ENCODE measurements at regions not wholly inside any gene's neighbourhood (a gene's known extent, or its start where the extent isn't known, plus 50 kb on each side); places are given as distances from the start of the nearest gene placed in this dataset.

DNA sequence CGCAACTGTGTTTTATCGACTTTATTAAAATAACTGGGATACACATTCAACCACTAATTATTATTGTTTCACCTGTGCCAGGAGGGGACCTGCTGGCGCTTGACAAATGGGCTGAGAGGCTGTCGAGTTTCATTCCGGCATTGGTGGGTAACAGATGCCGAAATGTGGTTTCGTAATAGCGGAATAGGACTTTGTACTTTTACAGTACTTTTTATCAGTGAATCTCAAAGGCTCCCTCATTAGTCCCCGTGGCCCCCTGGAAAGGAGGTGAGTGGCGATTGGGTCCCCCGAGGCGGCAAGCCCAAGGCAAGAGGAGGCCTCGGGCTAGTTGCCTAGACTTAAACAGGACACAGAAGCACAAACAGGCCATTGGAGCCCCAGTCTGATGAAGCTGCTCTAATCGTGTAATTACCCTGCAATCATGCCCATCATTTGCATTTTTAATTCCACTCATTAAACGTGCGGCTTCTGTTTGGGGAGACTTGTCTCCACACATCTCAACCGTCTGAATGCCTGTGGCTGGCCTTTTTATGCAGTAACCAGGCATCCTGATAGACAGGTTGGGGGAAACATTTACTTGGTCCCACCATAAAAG, 193.2 kb downstream of the INO80D start:
- peaks cover 0 to 10% (median 1%) of the 10 kb centered on the region in 5 donors for H3K27me3 Mint-ChIP-seq
- POLR2A ChIA-PET = no interaction called here
- DNase-seq = no peak
- H3K36me3 Mint-ChIP-seq = peaks cover 0 to 5% (median 0%) of the 10 kb centered on the region in 3 donors
- H3K27ac Mint-ChIP-seq = no peak overlapping the region
- H3K4me3 Mint-ChIP-seq = no peak overlapping the region
- H3K4me1 Mint-ChIP-seq = no peaks in the 10 kb centered on the region
- peaks cover 0 to 8% (median 0%) of the 10 kb centered on the region in 9 donors for H3K9me3 Mint-ChIP-seq
- no peak for ATAC-seq

DNA sequence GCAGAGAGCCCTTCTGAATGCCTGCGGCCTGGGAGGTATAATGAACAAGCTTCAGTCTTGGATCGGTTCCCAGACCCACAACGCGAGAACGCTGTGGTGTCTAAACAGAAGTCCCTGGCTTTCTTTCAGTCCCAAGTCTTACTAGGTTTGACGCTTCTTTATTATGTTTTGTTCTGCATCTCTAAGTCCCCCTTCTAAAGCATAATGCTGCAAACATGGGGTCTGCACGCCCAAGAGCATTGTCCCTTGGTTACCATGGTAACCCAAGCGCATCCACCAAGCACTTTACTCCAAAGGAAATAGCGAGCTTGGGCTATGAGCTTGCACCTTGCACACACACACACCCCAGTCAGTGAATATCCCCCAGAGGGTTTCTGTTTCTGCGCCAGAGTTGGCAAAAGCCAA, 193.7 kb downstream of the INO80D start:
- H3K27ac Mint-ChIP-seq = no peak overlapping the region
- H3K4me1 Mint-ChIP-seq = no peaks in the 10 kb centered on the region
- no peak overlapping the region for H3K4me3 Mint-ChIP-seq
- DNase-seq = no peak
- H3K9me3 Mint-ChIP-seq = peaks cover 0 to 8% (median 0%) of the 10 kb centered on the region in 9 donors
- no peak for ATAC-seq
- peaks cover 0 to 10% (median 4%) of the 10 kb centered on the region in 5 donors for H3K27me3 Mint-ChIP-seq
- peaks cover 0 to 5% (median 0%) of the 10 kb centered on the region in 3 donors for H3K36me3 Mint-ChIP-seq
- POLR2A ChIA-PET = no interaction called here

DNA sequence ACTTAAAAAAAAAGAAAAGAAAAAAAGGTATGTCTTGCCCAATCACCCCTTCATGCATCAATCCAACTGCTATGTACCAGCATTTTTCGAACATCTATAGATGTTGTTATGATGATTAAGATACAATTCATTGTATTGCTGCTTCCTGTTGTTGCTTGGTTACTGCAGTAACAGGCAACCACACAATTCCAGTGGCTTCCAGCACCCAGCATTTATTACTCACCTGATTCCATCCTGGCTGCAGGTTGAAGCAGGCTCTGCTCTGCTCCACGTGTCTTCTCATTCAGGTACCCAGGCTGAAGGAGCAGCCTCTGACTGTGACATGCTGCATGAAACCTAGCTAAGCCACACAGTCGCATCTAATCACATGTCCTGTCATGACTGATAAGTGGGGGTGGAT, 196.9 kb downstream of the INO80D start:
- no peak for DNase-seq
- Mint-ChIP-seq H3K27ac (no peak overlapping the region), H3K27me3 (peaks cover 6 to 22% (median 15%) of the 10 kb centered on the region in 5 donors), H3K9me3 (no peaks in the 10 kb centered on the region), H3K4me1 (peaks cover 3 to 7% (median 4%) of the 10 kb centered on the region in 4 donors), H3K4me3 (no peak overlapping the region), H3K36me3 (no peaks in the 10 kb centered on the region)
- POLR2A ChIA-PET = no interaction called here
- no peak for ATAC-seq

DNA sequence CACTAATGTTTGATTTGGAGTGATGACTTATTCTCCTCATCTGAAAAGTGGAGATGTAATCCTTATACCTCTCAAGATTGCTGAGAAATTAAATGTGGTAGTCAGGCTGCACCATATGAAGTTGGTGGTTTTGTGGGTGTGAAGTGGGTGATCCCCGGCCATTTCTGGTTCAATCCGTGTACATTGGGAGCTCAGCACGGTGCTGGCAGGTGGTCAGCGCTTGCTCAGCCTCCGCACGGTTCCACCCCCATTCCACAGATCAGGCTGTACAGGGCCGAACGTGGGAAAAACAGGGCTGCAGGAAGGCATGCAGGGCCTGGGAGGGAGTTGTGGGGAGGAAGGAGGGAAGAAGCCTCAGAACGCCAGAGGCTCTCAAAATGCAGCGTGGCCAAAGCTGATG, 198.3 kb downstream of the INO80D start:
- peaks cover 9 to 24% (median 15%) of the 10 kb centered on the region in 5 donors for H3K27me3 Mint-ChIP-seq
- no peak for ATAC-seq
- DNase-seq = no peak
- H3K4me1 Mint-ChIP-seq = peaks cover 3 to 7% (median 4%) of the 10 kb centered on the region in 4 donors
- no peak overlapping the region for H3K27ac Mint-ChIP-seq
- H3K36me3 Mint-ChIP-seq = no peaks in the 10 kb centered on the region
- POLR2A ChIA-PET = no interaction called here
- H3K9me3 Mint-ChIP-seq = no peaks in the 10 kb centered on the region
- no peak overlapping the region for H3K4me3 Mint-ChIP-seq

DNA sequence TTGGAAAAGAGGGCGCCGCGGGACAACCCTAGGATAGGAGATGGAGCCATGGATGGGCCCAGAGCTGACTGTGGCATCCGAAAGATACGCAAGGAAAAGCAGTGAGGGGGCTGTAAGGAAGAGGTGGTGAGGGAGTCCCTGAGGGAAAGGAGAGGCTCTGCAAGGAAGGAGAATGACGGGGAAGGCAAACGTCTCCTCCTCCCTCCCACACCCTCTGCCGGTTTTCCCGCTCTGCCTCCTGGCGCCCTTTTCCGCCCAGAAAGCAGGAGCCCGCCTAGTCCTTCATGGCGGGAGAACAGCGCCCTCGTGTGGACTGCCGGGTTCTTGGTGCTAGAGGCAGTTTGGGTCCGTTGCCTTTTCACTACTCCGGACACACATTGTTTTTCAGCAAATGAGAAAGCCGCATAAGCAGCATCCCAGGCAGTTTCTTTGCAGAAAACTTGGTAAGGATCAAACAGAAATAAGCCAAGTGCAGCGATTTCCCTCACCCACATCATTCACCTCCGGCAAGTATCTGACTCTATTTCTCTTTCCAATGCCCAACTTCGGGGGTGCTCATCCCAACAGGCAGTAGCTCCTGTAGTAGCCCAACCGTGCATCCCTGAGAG, 200.4 kb downstream of the INO80D start:
- peak in 9 of 10 donors; percentile 7 to 65 (median 29) for DNase-seq
- Mint-ChIP-seq H3K27me3 (peaks cover 15 to 31% (median 22%) of the 10 kb centered on the region in 5 donors), H3K4me3 (no peak overlapping the region), H3K4me1 (peaks cover 3 to 7% (median 4%) of the 10 kb centered on the region in 4 donors), H3K27ac (no peak overlapping the region), H3K36me3 (no peaks in the 10 kb centered on the region), H3K9me3 (no peaks in the 10 kb centered on the region)
- POLR2A ChIA-PET = no interaction called here
- ATAC-seq = no peak

DNA sequence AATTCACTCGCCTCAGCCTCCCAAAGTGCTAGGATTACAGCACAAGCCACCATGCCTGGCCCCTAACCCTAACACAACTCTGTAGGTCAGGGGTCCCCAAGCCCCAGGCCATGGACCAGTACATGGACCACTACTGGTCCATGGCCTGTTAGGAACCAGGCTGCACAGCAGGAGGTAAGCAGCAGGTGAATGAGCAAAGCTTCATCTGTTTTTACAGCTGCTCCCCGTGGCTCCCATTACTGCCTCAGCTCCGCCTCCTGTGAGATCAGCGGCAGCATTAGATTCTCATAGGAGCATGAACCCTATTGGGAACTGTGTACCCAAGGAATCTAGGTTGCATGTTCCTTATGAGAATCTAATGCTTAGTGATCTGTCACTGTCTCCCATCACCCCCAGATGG, 201.7 kb downstream of the NRP2 start:
- DNase-seq = no peak
- Mint-ChIP-seq H3K36me3 (no peaks in the 10 kb centered on the region), H3K4me3 (no peak overlapping the region), H3K27ac (no peak overlapping the region), H3K4me1 (peaks cover 3 to 7% (median 4%) of the 10 kb centered on the region in 4 donors), H3K9me3 (no peaks in the 10 kb centered on the region), H3K27me3 (peaks cover 22 to 47% (median 33%) of the 10 kb centered on the region in 5 donors)
- ATAC-seq = no peak
- POLR2A ChIA-PET = no interaction called here

DNA sequence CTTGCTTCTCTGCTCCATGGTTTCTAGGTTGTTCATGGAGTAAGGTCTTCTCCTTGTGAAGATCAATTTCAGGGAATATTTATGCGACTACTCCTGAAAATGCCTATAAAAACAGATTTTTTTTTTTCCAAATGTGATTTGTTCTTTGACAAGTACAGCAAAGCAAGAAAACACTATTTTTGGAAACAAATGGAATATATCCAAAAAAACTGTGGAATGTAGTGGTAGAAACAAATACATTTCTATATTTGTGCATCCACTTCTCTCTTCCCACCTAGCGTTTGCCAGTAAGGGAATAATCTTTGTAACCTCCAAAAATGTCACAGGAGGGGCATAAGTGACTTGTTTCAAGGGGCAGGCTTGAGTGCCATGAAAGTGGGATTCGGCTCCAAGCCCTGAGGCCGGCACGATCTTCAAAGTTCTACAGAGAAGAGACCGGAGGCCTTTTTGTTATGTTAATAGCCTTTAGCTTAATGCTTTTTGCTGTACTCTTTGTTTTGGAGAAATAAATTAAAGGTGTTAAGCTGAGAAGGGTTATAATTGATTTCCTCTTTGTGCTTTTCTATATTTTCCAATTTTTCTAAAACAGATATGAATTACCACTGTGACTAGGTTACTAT, 200.6 kb downstream of the NRP2 start:
- no peaks in the 10 kb centered on the region for H3K36me3 Mint-ChIP-seq
- no peak overlapping the region for H3K4me3 Mint-ChIP-seq
- DNase-seq (no peak), ATAC-seq (no peak)
- H3K27ac Mint-ChIP-seq = peak overlapping the region in 1 of 10 donors; percentile 58
- POLR2A ChIA-PET = no interaction called here
- H3K27me3 Mint-ChIP-seq = peaks cover 22 to 47% (median 33%) of the 10 kb centered on the region in 5 donors
- H3K4me1 Mint-ChIP-seq = peaks cover 3 to 7% (median 4%) of the 10 kb centered on the region in 4 donors
- no peaks in the 10 kb centered on the region for H3K9me3 Mint-ChIP-seq

DNA sequence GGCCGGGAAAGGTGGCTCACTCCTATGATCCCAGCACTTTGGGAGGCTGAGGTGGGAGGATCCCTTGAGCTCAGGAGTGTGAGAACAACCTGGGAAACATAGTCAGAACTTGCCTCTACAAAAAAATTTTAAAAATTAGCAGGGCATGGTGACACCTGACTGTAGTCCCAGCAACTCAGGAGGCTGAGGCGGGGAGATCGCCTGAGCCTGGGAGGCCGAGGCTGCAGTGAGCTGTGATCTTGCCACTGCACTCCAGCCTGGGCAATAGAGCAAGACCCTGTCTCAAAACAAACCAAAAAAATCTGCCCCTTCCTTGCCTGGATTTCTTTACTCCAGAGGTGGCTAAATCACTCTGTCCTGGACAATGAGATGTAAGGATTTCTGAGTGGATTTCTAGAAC, 197.7 kb downstream of the NRP2 start:
- no peak for ATAC-seq
- H3K4me1 Mint-ChIP-seq = no peaks in the 10 kb centered on the region
- no peaks in the 10 kb centered on the region for H3K36me3 Mint-ChIP-seq
- H3K27me3 Mint-ChIP-seq = peaks cover 16 to 34% (median 22%) of the 10 kb centered on the region in 5 donors
- no peaks in the 10 kb centered on the region for H3K9me3 Mint-ChIP-seq
- no peak overlapping the region for H3K4me3 Mint-ChIP-seq
- no peak for DNase-seq
- POLR2A ChIA-PET = no interaction called here
- H3K27ac Mint-ChIP-seq = no peak overlapping the region

DNA sequence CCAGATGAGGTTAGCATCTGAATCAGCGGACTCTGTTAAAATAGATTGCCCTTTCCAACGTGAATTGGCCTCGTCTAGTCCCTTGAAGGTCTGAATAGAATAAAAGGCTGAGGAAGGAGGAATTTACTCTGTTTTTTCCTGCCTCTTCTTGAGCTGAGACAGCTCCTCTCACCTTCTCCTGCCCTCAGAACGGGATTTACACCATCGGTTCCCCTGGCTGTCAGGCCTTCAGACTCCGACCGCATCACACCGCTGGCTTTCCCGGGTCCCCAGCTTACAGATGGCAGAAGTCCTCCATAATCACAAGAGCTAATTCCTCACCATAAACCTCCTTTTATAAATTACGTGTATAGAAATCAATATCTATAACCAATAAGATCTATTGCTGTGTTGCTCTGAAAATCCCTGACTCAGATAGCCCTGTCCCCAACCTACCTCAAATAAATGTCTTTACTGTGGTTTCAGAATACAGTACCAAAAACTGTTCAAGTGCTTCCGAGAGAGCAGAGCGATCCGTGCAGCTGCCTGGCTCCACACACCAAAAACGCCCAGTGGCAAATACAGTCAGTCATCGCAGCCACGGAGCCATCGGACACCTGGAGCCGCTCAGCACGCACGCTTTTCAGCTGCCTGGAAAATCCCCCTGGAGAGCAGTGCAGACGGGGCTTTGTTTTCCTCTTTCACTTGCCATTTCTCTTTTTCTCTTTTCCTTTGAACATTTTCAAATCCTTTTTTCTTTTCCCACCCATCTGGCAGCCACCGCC, 196.9 kb downstream of the NRP2 start:
- POLR2A ChIA-PET = no interaction called here
- ATAC-seq = no peak
- no peak overlapping the region for H3K4me3 Mint-ChIP-seq
- no peak overlapping the region for H3K27ac Mint-ChIP-seq
- H3K27me3 Mint-ChIP-seq = peaks cover 14 to 25% (median 17%) of the 10 kb centered on the region in 5 donors
- no peak for DNase-seq
- H3K4me1 Mint-ChIP-seq = no peaks in the 10 kb centered on the region
- H3K36me3 Mint-ChIP-seq = no peaks in the 10 kb centered on the region
- no peaks in the 10 kb centered on the region for H3K9me3 Mint-ChIP-seq

DNA sequence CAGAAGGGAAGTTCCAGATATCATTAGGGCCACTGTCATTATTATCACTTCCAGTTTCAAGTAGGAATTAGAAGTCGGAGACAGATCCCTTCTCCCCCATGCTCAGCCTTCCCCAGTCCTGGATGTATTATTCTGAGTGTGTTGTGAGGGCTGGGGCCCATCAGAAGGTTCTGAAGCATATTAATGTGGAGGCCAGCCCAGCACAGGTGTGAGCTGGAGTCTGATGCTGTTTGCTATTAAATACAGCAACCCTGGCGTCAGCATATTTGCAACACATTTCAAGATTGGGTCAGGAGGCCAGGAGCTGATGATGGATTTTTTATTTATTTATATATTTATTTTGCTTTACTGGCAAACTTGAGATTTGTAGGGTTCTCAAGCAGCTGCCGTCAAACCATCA, 195.2 kb downstream of the NRP2 start:
- no peak overlapping the region for H3K27ac Mint-ChIP-seq
- no peaks in the 10 kb centered on the region for H3K9me3 Mint-ChIP-seq
- no peaks in the 10 kb centered on the region for H3K4me1 Mint-ChIP-seq
- POLR2A ChIA-PET = no interaction called here
- H3K36me3 Mint-ChIP-seq = no peaks in the 10 kb centered on the region
- ATAC-seq (no peak), DNase-seq (no peak)
- no peak overlapping the region for H3K4me3 Mint-ChIP-seq
- peaks cover 12 to 30% (median 14%) of the 10 kb centered on the region in 5 donors for H3K27me3 Mint-ChIP-seq

DNA sequence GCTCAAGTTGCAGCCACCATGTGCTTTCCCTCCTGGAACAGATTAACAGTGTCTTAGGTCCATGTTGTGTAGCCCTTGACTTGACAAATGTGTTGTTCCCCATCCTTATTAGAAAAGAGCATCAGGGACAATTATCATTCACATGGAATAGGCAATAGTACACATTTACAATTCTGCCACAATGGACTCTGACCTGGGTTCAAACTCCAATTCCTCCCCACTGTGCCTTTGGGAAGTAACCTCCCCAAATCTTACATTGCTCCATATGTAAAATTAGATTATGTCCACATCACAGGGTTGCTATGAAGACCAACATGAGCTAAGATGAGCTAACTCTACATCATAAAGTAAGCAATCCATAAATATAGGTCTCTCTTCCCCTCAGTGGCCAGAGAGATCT, 193.8 kb downstream of the NRP2 start:
- no peak for DNase-seq
- no peak overlapping the region for H3K27ac Mint-ChIP-seq
- H3K27me3 Mint-ChIP-seq = peaks cover 15 to 42% (median 16%) of the 10 kb centered on the region in 5 donors
- H3K4me3 Mint-ChIP-seq = no peak overlapping the region
- POLR2A ChIA-PET = no interaction called here
- no peaks in the 10 kb centered on the region for H3K9me3 Mint-ChIP-seq
- ATAC-seq = no peak
- no peaks in the 10 kb centered on the region for H3K36me3 Mint-ChIP-seq
- H3K4me1 Mint-ChIP-seq = no peaks in the 10 kb centered on the region

DNA sequence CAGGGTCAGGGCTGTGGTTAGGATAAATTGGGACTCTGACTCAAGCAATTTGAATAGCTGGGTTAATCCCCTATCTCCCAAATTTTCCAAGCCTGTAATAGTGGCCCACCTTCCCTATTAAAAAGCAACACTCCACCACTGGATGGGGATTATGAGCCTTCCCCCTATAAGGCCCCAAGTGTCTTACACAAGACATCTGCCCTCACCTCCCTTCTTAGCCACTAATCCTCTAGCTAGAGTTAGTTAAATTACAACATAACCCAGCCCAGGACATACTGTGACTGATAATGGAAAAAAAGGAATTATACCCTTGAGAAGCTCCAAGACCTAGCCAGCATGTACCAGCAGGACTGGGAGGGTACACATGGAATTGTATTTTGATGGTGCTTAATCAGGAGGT, 190.4 kb downstream of the NRP2 start:
- DNase-seq (no peak), ATAC-seq (no peak)
- no peaks in the 10 kb centered on the region for H3K36me3 Mint-ChIP-seq
- H3K9me3 Mint-ChIP-seq = no peaks in the 10 kb centered on the region
- H3K4me1 Mint-ChIP-seq = no peaks in the 10 kb centered on the region
- no peak overlapping the region for H3K4me3 Mint-ChIP-seq
- POLR2A ChIA-PET = no interaction called here
- no peak overlapping the region for H3K27ac Mint-ChIP-seq
- peaks cover 11 to 44% (median 20%) of the 10 kb centered on the region in 5 donors for H3K27me3 Mint-ChIP-seq

DNA sequence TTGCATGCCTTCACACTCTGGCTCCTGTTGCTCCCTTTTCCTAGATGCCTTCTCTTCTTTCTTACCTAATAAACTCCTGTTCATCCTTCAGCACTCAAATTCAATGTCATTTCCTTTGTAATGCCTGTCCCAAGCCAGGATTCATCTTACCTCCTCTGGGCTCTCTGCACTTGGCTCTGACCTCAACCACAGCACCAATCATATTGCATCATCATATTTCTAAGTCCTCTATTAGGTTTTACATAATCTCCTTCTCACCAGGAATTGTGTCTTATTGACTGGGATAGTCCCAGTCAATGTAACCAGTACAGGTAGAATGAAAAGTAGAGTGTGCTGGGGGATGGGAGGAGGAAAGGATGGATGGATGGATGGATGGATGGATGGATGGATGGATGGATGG, 187.1 kb downstream of the NRP2 start:
- ATAC-seq (no peak), DNase-seq (no peak)
- Mint-ChIP-seq H3K36me3 (no peaks in the 10 kb centered on the region), H3K4me3 (no peak overlapping the region), H3K27me3 (peaks cover 11 to 53% (median 26%) of the 10 kb centered on the region in 5 donors), H3K9me3 (no peaks in the 10 kb centered on the region), H3K4me1 (no peaks in the 10 kb centered on the region), H3K27ac (no peak overlapping the region)
- POLR2A ChIA-PET = no interaction called here

Measured in naive thymus-derived CD8-positive, alpha-beta T cell (primary cell).